Stimulated activated CD4-positive, alpha-beta T cell treated with anti-CD3 and anti-CD28 coated beads, Interleukin-1b, Interleukin-23, amount 100 ng/mL, for 4 hours (primary cell): ENCODE measurements at regions not wholly inside any gene's neighbourhood (a gene's known extent, or its start where the extent isn't known, plus 50 kb on each side); places are given as distances from the start of the nearest gene placed in this dataset.
A peak's percentile ranks its signal among the peaks of the same experiment; 100 is the strongest.
"Not testable (repeated sequence)": the region's sequence is repeated elsewhere in the genome, so short reads cannot be mapped to it uniquely, and the experiment has no call there.

Experiments
- DNase-seq, 2 donors: peaks; one replicate each; pipeline ENCODE4 v3.0.0-alpha.2; 2020; ENCODE audit warnings: low read depth in 2 of 2

DNA sequence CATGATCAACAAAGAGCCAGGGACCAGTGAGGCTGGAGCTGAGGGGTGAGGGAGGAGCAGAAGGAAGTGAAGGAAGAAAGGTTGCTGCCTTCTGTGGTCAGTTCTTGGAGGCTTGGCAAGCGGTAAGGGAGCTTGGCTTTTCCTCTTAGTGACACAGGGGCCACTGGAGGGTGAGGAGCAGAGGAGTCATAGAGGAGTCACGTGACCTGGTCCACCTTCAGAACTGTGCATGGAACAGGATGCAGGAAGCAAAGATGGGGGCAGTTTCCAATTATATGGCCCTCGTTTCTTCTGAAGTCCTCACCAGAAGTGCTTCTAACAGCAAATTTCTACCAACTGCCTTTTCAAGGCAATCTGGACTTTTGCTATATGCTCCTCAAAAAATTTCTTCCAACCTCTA lies 326.9 kb upstream of the SMIM21 start:
- DNase-seq, result no peak

- no peak for DNase-seq
Observed at GRCh38 chr18:75753753-75754152, 326.2 kb upstream of the SMIM21 start.

DNA sequence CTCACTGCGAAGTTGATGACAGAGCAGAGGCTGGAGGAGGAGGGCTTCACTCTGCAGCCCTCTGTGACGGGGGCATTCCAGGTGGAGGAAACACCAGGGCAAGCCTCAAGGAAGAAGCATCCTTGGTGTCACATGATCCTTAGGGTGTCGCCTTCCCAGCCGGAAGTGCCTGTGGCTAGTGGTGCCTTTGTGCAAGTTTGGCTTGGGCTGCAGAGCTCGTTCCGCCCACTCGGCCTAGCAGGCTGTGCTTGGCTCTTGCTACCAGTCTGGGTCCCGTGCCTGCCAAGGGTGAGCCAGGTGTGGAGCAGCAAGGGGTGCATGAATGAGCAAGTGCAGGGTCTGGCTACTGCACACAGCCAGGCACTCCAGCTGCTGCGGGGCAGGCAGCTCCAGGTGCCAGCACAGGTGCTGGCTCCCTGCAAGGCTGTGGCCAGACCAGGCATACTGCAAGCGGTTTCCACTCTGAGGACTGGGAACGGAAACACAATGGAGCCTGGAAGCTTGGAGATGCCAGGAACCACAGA lies 325.3 kb upstream of the SMIM21 start:
- peak in 1 of 2 donors; percentile 0 for DNase-seq

GRCh38 chr18:75745147-75745546 lies 317.6 kb upstream of the SMIM21 start:
- no peak for DNase-seq

GRCh38 chr18:75742516-75742915 lies 315.0 kb upstream of the SMIM21 start:
- DNase-seq, result no peak

DNA sequence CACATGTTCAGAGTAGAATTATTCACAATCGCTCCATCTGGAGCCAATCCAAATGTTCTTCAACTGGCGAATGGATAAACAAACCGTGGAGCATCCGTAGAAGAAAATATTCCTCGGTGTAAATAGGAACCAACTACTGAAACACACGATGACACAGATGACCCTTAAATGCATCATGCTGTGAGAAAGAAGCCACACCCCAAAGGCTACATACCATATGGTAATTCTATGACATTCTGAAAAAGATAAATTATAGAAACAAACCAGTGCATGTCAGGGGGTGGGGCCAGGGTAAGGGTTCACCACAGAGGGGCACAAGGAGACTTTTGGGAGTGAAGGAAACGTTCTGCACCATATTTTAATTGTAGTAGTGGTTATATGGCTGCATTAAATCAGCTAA lies 312.2 kb upstream of the SMIM21 start:
- DNase-seq, result no peak

GRCh38 chr18:75735291-75735690 lies 307.8 kb upstream of the SMIM21 start:
- no peak for DNase-seq

- DNase-seq, result no peak
Observed at GRCh38 chr18:75730249-75730648, 302.7 kb upstream of the SMIM21 start.

GRCh38 chr18:75728621-75729020 lies 301.1 kb upstream of the SMIM21 start:
- no peak for DNase-seq

- DNase-seq, result peak; percentile 4 to 12
Observed at GRCh38 chr18:75727456-75727855, 300.0 kb upstream of the SMIM21 start.

- no peak for DNase-seq
Observed at GRCh38 chr18:75723521-75724340, 296.2 kb upstream of the SMIM21 start.

GRCh38 chr18:75714766-75715165 lies 287.3 kb upstream of the SMIM21 start:
- DNase-seq, result no peak

DNA sequence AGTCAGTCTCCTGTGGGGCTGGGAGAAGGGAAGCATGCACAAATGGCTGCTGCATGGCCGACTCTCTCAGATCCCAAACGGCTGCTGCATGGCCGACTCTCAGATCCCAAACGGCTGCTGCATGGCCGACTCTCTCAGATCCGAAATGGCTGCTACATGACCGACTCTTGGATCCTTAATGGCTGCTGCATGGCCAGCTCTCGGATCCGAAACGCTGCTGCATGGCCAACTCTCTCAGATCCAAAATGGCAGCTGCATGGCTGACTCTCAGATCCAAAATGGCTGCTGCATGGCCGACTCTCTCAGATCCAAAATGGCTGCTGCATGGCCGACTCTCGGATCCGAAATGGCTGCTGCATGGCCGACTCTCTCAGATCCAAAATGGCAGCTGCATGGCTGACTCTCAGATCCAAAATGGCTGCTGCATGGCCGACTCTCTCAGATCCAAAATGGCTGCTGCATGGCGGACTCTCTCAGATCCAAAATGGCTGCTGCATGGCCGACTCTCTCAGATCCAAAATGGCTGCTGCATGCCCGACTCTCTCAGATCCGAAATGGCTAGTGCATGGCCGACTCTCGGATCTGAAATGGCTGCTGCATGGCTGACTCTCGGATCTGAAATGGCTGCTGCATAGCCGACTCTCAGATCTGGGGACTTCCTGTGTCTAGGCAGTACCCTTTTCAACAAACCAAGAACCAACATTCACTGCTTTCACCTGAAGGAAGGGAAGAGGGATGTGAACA lies 284.8 kb upstream of the SMIM21 start:
- not testable (repeated sequence) for DNase-seq

DNA sequence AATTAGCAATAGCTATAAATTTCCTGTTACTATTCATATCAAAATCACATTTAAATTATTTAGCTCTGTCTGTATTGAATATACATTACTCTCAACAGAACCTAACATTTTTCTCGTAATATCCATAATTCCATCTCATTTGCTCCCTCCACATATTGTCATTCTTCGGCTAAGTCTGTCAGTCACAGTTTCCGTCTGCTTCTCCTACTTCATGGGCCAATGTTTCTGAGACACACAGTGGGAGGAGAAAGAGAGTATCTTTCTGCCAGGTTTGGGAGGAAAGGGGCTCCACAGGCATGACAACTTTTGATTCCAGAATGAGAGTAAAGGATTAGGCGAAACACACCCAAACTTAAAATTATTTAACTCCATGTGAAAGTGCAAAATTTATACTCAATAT lies 273.1 kb upstream of the SMIM21 start:
- DNase-seq, result no peak

- no peak for DNase-seq
Observed at GRCh38 chr18:75698861-75699260, 271.4 kb upstream of the SMIM21 start.

GRCh38 chr18:75697493-75697892 lies 270.0 kb upstream of the SMIM21 start:
- DNase-seq, result no peak

- no peak for DNase-seq
Observed at GRCh38 chr18:75696391-75696790, 268.9 kb upstream of the SMIM21 start.

GRCh38 chr18:75694292-75694691 lies 266.8 kb upstream of the SMIM21 start:
- DNase-seq, result no peak

DNA sequence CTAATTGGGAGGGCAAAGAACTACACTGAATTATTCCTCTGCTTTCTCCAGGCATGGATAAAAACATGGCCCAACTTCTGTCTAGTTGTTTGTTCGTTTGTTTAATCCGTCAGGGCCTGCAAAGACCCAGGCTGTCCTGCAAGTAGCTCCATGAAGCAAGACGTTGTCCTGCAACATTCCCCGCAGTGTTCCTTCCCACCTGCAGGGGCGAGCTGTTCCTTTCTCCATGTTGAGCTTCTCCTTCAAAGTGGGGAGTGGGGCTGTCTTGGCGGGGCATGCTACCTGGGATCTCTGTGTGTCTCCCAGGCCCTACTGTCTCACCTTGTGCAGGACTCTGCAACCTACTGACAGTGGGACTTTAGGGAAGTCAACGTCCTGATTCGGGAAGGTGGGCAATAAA lies 264.0 kb upstream of the SMIM21 start:
- no peak for DNase-seq

DNA sequence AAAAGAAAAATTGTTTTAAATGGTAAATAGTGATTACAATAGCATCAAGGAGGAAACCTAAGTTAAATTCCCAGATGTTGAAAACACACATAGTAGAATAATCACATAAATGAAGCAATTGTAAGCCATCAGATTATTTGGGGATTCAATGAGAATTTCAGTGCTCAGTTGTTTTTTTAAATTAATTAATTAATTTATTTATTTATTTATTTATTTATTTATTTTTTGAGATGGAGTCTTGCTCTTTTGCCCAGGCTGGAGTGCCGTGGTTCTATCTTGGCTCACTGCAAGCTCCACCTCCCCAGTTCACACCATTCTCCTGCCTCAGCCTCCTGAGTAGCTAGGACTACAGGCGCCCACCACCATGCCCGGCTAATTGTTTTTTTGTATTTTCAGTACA lies 262.8 kb upstream of the SMIM21 start:
- DNase-seq, result not testable (repeated sequence)

- DNase-seq, result no peak
Observed at GRCh38 chr18:75687626-75688025, 260.1 kb upstream of the SMIM21 start.

DNA sequence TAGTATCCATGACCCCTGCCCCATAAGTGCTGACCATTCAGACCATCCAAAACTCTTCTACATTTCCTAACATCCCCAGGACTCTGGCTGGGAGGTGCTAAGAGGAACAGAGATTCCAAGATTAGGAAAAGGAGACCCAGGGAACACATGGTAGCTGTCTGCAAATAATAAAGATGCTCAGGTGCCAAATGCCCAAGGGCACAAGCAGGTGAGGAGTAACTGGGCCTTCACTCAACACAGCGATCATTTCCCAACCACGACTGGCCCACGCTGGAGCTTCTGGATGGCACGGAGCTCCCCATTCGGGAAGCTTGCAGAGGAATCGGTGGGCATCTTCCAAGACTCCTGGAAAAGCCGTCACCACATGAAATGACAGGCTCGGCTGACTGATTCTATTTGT lies 255.9 kb upstream of the SMIM21 start:
- DNase-seq, result no peak

DNA sequence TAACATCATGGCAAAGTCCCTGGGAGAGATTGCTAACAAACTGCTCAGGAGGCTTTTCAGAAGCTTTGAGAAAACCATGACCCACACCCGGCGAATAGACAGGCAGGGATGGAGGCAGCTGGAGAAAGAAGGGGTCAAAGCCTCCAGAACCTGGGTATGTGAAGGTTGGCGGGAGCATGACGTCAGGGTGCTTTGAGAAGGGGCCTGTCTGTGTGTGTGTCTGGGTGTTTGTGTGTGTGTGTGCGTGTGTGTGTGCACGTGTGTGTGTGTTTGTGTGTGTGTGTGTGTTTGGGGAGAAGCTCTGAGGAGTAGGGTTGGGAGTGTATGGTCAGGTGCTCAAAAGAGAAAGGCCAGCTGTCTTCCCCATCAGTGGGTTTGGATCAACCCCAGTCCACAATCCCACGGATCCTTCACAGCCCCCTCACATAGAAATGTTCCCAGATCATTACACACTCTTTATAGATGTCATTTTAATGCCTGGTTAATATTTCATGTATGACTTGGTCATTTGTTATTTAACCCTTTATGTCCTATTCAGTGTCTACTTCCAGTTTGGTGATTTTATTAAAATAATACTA lies 254.1 kb upstream of the SMIM21 start:
- no peak for DNase-seq
